ENCODE measurements at regions not wholly inside any gene's neighbourhood (a gene's known extent, or its start where the extent isn't known, plus 50 kb on each side); places are given as distances from the start of the nearest gene placed in this dataset.

DNA sequence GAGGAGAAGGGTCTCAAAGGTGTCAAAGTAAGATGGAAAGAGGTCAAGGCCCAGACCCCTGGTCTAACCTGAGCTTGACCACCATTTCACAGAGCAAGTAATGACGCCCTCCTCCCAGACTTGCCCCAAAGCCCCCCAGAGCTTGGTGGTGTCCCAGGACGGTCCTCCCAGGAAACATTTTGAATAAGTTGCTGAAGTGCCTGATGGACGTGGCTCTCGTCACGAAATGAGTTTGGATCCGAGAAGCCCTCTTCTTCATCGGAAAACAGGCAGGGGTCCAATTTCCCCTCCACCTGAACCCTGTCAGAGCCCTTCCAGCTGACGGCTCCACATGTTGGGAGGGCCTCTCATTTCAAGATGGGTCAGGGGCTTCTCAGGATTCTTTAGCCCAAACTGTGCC is 54.5 kb upstream of the TPM4 start:
- no peak for TF ChIP-seq POLR2A (IDR thresholded peaks at IDR 0.05)
- TF ChIP-seq, protein P1, sequence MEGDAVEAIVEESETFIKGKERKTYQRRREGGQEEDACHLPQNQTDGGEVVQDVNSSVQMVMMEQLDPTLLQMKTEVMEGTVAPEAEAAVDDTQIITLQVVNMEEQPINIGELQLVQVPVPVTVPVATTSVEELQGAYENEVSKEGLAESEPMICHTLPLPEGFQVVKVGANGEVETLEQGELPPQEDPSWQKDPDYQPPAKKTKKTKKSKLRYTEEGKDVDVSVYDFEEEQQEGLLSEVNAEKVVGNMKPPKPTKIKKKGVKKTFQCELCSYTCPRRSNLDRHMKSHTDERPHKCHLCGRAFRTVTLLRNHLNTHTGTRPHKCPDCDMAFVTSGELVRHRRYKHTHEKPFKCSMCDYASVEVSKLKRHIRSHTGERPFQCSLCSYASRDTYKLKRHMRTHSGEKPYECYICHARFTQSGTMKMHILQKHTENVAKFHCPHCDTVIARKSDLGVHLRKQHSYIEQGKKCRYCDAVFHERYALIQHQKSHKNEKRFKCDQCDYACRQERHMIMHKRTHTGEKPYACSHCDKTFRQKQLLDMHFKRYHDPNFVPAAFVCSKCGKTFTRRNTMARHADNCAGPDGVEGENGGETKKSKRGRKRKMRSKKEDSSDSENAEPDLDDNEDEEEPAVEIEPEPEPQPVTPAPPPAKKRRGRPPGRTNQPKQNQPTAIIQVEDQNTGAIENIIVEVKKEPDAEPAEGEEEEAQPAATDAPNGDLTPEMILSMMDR (IDR thresholded peaks at IDR 0.05): no peak
